ENCODE measurements at regions not wholly inside any gene's neighbourhood (a gene's known extent, or its start where the extent isn't known, plus 50 kb on each side); places are given as distances from the start of the nearest gene placed in this dataset.

DNA sequence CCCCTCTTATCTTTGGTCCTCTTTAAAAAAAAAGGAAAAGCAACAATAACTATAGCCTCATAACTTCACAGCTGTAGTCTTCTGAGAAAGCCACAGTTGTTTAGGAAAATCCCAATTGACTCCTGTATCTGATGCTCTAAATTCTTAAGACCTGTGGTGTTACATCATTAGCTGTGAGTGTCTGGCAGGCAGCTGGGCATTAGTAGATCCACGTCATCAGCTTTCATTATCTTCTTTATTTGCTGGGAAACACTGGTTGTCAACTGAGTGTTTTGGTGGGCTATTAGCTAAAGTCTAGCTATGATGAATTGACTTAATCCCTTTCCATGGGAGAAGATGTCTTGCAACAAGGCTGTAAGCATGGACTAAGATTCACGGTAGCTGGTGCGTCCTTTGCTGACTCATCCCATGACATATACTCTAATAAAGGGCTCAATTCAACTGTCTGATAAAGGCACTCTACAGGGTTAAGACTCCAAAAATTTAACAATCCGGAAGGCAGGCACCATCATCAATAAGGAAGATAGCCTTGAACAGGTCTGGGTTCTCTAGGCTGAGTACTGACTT lies 517.2 kb downstream of the PLCL1 start:
- no peak for DNase-seq

- DNase-seq: no peak
Measured at GRCh38 chr2:198316852-198317396, 512.5 kb downstream of the PLCL1 start.

GRCh38 chr2:198315791-198316630 lies 511.6 kb downstream of the PLCL1 start:
- DNase-seq: no peak

GRCh38 chr2:198314559-198315153 lies 510.3 kb downstream of the PLCL1 start:
- DNase-seq: no peak

- no peak for DNase-seq
Measured at GRCh38 chr2:198312596-198313483, 508.4 kb downstream of the PLCL1 start.

GRCh38 chr2:198311020-198311419 lies 506.6 kb downstream of the PLCL1 start:
- no peak for DNase-seq

DNA sequence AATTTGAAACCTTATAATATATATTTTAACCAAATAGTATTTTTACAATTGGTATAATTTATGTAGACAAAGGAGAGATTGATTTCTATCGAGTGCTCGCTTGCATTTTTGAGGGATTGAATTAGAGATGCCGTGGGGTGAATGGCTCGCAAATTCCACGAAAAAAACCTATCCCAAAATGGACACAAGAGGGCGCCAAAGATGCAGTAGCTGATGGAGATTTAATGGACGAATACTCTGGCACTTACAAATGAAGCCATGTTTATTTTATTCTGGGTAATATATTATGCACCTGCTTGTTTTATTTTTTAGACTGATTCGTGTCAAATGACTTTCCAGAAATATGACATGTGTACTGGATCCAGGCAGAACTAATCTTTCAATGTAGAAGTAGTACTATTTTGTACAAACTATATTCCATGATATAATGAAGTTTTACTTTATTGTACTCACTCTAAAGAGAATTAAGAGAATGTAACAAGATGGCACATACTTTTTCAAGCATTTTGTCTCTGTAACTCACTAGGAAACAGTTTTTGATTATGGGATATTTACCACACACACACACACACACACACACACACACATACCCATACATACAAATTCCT lies 505.4 kb downstream of the PLCL1 start:
- no peak for DNase-seq

DNA sequence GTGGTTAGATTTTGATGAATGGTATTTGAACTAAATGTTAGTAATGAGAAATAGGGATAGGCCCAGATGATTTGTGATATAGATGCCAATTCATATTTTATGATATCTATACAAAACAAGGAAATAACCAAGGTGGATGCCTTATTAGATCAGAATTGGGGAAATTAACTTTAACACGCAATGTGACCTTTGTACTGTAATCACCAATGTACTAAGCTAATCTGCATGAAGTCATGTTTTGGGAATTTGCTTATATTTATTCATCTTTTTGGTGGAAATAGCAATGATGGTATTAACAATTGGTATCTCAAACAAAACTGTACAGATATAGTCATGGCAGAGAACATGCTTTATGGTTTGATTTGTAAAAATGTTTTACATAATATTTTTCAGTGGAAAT lies 504.7 kb downstream of the PLCL1 start:
- DNase-seq: no peak

- DNase-seq: no peak
Measured at GRCh38 chr2:198308368-198308767, 504.0 kb downstream of the PLCL1 start.

DNA sequence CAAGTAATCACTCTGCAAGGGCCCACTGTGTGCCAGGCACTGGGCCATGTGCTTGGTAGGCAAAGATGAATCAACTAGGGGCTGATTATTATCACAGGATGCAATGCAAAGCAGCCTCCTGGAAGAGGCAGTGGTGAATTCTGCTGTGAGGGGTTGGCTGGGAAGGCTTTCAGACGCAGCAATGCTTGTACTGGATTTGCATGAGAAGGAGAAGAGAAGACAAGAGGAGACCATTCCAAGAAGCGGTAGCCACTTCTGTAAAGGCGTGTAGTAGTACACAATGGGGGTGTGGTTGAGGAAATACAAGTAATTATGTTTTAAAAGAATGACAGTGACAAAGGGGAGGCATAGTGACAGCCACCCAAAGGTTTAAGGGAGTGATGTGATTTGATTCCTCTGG lies 502.7 kb downstream of the PLCL1 start:
- DNase-seq: no peak

- no peak for DNase-seq
Measured at GRCh38 chr2:198304859-198305258, 500.5 kb downstream of the PLCL1 start.

DNA sequence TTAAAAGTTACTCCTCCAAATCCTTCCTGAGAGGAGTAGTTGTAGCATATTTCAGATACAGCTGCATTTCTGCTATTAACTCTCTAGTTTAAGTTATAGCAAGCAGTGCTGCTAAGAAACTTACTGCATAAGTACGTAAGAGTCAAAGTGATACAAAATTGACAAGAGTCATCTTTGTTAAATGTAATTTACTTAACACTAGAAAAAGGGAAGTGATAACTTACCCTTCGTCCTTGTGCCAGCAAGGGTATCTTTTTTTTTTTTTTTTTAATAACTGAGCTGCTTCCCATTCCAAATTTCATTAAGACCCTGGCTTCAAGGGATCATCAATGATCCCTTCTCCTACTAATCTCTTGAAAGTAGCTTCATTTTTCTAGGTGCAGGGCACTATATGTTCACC lies 493.0 kb downstream of the PLCL1 start:
- DNase-seq: no peak

- peak; percentile 8 for DNase-seq
Measured at GRCh38 chr2:198296665-198297308, 492.4 kb downstream of the PLCL1 start.

- no peak for DNase-seq
Measured at GRCh38 chr2:198293281-198293680, 488.9 kb downstream of the PLCL1 start.

GRCh38 chr2:198289811-198290210 lies 485.4 kb downstream of the PLCL1 start:
- no peak for DNase-seq

DNA sequence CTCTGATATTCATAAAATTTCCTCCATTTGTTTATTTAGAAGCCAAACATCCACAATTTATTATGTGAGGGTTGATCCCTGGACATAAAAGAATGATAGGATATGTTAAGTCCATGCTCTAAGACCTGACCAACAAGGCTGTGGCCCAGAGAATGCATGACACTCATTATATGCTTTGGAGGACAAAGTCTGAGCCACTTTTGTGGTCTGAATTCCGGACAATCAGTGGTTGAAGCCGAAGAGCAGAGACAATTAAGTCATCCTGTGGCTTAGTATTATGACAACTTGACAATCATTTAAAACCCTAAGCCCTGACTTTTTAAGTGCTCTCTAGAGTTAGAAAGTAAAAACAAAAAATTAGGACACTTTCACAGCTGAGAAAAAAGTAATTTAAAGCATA lies 483.3 kb downstream of the PLCL1 start:
- DNase-seq: peak; percentile 14

GRCh38 chr2:198285216-198285615 lies 480.8 kb downstream of the PLCL1 start:
- DNase-seq: no peak

GRCh38 chr2:198283146-198283545 lies 478.8 kb downstream of the PLCL1 start:
- no peak for DNase-seq

GRCh38 chr2:198282061-198282460 lies 477.7 kb downstream of the PLCL1 start:
- DNase-seq: no peak

GRCh38 chr2:198280145-198280544 lies 475.8 kb downstream of the PLCL1 start:
- DNase-seq: no peak

GRCh38 chr2:198279026-198279425 lies 474.6 kb downstream of the PLCL1 start:
- no peak for DNase-seq

DNA sequence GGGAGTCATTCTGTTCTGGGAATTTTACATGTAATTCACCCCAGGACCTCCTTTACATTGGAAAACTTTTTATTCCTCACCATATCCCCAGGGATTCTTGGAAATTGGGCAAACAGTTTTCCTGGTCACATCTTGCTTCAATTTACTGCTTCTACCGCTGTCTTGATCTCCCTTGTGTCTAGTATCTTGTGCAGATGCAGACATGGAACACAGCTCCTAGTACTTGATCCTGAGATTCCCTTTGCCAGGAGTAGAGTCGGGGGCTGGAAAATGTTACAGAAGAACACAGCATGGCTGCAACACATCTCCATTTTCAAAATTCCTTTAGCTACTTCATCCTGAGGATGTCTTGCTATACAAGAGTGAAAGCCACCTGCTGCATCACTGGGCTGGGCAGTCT lies 472.8 kb downstream of the PLCL1 start:
- DNase-seq: no peak
